ENCODE measurements at regions not wholly inside any gene's neighbourhood (a gene's known extent, or its start where the extent isn't known, plus 50 kb on each side); places are given as distances from the start of the nearest gene placed in this dataset.

DNA sequence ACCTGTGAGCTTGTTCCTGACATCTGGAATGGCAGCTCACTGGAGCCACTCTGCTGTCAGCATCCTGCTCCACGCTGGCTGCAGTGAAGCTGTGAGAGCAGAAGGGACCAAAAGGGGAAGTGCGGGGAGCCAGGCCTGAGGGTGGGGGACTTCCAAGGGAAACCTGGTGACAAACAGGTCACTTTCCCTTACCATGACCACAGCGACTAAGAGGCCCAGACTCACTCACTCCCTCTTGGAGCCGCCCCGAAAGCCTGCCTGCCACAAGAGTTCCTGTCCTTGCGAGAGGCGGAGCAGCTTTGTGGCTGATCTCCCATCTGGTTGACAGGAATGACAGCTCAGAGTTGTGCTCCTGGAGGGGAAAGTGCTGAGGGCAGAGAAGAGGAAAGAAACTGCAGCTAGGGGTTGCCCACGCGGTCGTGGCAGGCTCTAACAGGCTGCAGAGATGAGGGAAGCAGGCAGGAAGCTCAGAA lies 183.8 kb upstream of the NTM start:
- DNase-seq (ENCODE audit: low spot score) (no peak), FAIRE-seq (no peak)

DNA sequence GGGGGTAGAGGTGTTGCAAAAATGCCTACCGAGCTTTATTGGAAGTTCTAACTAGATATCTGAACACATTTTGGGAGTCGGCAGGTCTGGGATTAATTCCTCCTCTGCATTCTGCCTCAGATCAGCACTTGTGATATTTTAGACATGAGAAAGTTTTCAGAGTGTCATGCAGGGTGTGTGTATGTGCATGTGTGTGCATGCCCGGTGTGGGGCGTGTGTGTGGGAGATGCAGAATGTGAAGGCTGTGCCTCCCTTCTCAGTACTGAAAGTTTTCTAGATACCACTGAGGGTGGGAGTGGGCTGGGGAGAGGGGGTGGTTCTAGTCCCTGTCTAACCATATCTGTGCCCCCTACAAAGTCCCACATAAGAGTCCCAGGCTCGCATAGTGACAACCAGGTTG lies 180.0 kb upstream of the NTM start:
- FAIRE-seq, result no peak
- DNase-seq (ENCODE audit: low spot score), result no peak

DNA sequence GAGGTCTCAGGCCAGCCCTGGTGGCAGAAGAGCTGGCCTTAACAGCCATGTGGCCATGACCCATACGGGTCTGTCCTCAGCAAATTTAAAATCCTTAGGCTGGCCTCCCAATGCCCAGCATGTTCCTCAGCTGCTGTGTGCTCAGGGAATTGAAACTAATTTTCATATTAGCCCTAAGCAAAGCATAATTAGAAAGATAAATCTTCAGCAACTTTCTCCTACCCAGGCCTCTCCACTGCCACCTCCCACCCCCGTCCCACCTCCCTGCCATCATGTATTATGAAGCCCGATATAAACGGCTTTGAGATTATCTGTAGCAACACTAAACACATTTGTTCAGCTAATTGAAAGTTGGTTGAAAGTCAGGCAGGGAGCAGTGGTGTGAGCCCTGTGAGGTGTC lies 178.8 kb upstream of the NTM start:
- no peak for DNase-seq (ENCODE audit: low spot score)
- no peak for FAIRE-seq

DNA sequence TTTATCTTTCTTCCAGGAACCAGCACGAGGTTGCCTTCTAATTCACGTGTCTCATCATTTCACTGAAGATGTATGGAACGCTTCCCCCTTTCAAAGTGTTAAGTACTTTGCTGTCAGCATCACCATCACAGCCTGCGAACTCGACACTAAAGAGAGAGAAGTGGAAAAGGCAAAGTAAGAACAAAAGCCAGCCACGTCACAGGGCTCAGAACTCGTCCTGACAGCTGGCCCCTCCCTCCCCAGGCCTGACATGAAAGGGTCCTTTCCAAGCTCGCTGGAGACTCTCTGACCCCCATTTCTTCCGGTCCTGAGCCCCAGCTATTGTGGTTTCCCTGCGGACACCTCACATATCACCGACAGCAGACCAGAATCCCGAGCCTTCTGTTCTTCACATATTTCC lies 177.8 kb upstream of the NTM start:
- FAIRE-seq, result no peak
- no peak for DNase-seq (ENCODE audit: low spot score)

DNA sequence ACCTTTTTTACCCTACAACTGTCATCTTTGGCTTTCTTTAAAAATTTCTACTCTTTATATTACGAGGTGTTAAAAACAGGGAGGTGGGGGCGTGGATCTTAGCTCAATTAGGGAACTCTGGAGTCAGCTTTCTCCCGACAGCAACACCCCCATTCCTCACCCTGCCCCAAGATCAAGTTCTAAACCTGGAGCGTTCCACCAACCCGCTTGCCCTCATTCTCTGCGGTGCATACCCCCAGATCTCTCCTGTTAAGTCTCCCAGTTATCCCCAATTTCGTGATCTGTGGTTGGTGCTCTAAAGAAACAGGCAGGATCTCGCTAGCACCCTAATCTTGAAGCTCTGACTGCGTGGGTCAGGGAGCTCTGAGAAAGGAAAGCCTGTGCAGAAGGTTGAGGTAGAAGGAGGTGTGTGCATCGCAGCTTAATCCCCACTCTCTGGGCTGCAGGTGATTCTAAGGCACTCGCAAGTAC lies 177.3 kb upstream of the NTM start:
- DNase-seq (ENCODE audit: low spot score) (no peak), FAIRE-seq (no peak)

DNA sequence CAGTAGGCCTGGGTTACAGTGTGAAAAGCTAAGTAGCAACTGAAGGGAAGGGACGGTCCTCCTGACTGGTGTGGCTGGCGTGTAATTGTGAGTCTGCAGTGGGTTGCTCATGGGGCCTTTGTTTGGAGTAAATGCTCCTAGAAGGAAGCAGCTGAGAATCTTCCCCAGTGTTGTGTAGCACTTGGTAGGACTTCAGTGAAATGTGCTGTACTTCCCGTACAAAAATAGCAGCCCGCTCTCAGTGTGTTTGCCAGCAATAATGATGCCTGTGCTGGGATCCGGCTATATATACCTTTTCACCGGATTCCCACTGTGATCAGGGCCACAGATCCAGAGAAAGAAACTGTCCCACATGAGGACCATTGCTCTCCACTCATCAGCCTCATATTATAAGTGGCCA lies 175.7 kb upstream of the NTM start:
- DNase-seq (ENCODE audit: low spot score), result no peak
- FAIRE-seq, result no peak

DNA sequence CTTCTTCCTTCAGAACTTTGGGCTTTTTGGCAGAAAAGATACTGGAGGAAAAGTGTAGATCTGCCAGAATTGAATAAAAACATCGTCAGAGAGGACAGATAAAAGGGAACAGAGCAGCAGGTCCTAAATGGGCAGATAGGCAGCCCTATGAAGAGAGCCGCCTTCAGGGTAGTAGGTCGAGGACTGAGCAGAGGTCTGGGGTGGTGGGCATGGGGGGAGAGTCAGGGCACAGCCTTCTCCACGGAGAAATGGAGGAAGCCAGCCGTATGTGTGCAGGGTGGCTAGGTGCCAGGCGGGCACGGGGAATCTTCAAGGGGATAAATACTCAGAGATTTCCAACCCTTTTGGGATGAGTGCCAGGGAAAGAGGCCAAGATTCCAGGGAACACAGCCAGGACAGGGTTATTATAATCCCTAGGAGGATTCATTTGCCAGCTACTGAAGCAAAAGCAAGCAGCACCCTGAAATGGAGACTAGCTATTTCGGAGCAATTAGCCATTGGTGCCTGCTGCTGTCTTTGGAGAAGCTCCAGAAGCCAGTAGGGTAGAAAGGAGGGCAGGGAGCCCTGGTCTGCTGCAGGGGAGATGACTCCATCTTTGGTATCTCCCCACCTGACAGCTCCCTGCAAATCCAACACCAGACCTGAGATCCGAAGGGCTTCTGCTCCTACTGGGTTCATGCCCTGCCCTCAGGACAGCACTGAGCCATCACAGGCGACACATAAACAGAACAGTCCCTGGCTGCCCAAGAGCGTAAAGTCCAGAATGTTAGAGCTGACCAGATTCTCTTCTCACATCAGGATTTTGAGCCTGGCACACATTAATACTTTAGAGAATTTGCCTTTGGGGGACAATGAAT lies 174.5 kb upstream of the NTM start:
- no peak for DNase-seq (ENCODE audit: low spot score)
- no peak for FAIRE-seq

DNA sequence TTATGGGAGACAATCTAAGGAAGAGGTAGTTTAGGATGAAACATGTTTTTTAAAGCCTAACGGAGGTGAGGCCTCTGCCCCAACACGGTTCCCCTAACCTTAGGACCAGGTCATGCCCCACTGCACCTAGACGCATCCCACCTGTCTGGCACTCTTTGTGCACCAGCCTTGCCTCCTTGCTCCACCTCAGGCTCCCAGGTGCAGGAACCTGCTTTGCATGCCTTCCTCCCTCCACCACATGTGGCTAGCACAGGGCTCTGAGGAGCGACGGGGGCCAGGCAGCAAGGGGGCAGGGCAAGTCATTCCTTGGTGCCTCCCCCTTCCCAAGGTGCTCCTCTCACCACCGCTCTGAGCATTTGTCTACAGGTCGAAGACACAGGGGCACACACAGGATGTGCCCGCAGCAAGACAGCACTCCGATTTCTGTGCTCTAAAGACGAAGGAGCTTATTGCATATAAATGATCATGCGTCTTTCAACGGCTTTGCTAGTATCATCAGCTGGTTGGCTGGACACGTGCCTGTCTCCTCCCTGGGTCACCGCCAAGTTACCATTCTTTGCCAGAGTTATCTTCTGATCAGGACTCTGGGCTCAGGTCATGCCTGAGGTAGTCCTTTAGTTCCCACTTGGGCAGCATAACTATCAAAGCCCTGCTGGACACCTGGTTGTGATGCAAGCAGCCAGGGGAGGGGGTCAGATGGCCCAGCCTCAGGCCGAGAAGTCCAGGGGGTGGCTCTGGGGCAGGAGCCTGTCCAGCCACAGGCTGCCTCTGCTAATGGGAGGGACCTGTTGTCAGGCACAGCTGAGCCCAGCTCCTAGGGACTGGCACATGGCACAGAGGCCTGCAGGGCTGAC lies 172.0 kb upstream of the NTM start:
- no peak for DNase-seq (ENCODE audit: low spot score)
- no peak for FAIRE-seq

DNA sequence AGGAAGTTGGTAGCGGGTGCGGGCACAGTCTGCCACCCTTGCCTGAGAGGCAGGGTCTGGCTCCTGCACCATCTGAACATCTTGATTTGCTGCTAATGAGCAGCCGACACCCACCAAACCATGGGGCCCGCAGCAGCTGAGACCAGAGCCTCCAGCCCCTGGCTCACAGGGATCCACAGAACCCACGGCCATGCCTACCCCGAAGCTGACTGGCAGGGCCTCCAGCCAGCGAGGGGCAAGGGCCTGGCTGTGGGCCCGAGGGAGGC lies 171.5 kb upstream of the NTM start:
- DNase-seq (ENCODE audit: low spot score) (no peak), FAIRE-seq (no peak)

DNA sequence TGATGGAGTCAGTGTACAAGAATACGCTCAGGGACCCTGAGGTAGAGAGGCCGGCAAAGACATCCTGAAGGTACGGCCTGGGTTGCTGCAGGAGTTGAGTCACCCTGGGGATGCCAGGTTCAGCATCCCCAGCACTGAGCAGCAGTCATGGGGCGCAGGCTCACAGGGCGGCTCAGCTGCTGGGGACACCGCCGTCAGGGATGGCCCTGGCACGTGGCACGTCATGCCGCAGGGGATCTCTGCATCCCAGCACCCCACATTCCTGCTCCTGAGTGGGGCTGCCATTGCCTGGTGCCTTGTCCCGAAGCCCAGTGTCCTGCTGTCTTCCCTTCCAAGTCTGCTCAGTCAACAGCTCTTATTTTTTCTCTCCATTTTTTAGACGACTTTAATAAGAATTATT lies 168.7 kb upstream of the NTM start:
- DNase-seq (ENCODE audit: low spot score) (no peak), FAIRE-seq (no peak)

DNA sequence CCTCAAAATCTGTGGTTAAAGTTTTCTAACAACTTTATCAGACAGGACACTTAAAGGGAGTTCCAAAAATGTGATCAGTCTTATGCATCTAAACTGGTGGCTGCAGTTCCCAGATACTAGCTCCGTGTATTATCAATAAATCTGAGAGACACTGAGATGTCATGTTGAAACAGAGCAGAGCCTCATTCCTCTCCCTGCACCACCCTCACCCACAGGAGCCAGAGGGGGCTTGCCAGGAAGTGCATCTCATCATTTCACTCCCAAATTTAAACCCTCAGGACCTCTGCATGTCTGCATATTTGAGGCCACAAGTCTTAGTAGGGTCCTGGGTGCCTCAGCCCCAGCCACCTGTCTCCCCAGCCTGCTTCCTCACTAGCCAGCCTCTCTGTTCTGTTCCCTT lies 167.4 kb upstream of the NTM start:
- no peak for DNase-seq (ENCODE audit: low spot score)
- FAIRE-seq, result no peak

DNA sequence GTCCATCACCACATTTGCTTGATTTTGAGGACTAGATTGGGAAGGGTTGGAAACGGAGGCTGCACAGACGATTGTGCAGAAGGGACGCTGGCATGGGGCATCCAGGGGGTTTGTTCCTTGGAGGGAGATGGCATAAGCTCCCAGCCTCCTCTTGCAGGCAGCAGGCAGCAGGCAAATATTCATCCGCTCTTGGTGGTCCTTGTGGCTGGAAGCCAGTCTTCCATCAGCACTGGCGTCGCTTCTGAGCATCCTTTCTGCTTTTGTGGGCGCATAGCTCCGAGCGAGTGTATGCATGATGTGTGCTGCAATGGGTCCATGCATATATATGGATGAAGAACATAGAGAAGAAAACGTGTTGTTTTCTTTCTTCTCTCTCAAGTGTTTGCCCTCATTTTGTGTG lies 166.1 kb upstream of the NTM start:
- FAIRE-seq, result no peak
- DNase-seq (ENCODE audit: low spot score), result no peak

DNA sequence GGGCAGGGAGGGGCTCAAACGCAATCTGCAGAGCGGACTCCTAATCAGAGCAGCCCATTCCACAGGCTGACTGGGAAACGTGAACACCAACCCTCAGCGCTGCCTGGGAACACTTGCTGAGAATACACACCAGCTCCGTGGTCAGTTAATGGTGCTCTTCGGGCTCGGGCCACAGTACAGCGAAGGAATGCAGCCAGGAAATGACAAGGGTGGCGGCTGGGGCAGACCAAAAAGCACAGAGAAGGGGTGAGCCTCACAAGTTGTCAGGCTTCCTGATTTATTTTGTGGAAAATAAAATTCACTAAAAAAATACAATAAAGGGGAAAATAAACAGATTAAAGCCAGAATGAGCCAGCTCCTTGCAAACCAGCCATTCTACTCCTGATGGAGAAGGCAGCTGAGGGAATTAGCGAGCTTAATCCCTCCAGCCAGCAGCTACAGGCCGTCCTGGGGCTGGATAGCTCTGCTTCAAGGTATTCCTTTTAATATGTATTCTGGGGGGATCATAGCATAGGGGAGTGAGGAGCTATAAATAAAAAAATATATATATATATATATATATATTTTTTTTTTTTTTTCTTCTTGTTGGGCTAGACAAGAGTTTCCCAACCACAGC lies 165.5 kb upstream of the NTM start:
- DNase-seq (ENCODE audit: low spot score) (no peak), FAIRE-seq (no peak)

DNA sequence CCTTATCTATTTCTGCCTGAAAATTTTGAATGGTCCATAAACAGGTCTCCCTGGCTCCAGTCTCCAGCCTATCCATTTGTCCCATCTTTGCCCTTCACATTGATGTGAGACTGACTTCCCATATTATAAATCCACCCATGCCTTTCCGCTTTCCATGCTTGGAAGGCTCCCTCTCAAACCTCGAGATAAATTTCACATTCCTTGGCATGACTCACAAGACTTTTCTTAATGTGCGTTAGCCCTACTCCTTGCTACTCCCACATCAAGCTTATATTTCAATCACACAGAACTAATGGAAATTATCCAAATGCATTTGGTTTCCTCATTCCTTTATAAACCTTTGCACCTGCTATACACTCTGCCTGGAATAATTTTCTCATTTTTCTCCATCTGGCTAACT lies 163.7 kb upstream of the NTM start:
- FAIRE-seq, result no peak
- no peak for DNase-seq (ENCODE audit: low spot score)

DNA sequence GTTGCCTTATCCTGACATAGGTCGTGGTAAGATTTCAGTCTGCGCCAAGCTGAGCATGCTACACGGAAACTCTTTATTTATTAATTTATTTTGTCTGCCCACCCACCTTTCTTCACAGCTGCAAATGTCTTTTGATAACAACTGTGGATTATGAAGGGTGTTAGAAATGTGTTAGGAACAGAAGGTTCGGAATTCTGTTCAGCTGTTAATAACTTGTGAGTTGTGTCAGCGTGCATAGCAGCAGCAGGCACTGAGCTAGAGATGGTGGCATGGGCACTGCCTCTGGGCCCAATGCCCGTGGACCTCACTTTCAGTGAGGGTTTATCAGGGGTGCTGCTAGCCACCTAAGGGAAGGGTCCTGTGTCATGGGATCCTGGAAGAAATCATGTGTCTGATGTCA lies 162.5 kb upstream of the NTM start:
- no peak for FAIRE-seq
- DNase-seq (ENCODE audit: low spot score), result no peak

DNA sequence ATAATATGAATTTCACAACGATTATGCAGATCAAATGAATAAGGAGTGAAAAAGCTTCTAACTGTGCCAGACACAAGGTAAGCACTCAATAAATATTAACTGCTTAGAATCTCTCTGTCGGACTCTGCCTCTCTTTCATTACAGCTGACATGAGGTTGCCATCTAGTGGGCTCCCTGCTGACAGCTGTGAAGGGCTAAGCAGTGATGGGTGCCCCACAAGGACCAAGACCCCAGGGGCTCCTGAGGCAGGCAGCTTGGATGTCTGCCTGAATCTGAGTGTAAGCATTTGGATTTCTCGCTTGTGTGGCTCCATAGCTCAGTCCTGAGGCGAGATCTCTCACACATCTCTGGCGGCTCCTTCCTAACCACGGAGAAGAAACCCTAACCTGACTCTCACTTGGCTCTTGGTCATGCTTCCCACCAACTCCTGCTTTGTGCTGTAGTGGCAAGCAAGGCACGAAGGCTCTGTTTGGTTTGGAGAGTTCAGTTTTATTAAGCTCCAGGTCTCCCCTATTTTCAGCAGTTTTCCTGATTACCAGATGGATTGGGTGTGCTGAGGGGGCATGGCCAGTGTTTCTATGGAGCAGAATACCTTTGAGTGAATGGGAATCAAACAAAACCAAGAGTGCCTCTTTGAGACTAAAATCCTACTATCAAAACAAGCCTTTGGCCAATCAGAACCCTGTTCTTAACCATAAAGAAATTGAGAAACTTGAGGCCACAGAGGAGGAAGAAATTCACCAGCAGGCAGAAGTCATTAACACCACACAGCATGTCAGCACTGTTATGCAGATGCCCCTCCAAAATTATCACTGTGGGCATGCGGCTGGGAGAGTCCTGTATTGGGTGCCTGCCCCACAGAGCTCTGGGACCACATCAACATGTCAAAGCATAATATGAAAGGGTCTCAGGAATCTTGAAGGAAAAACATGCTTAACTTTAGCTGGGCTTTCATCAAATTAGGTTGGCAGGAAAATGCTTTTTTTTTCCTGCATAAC lies 152.8 kb upstream of the NTM start:
- no peak for FAIRE-seq
- DNase-seq (ENCODE audit: low spot score), result no peak

DNA sequence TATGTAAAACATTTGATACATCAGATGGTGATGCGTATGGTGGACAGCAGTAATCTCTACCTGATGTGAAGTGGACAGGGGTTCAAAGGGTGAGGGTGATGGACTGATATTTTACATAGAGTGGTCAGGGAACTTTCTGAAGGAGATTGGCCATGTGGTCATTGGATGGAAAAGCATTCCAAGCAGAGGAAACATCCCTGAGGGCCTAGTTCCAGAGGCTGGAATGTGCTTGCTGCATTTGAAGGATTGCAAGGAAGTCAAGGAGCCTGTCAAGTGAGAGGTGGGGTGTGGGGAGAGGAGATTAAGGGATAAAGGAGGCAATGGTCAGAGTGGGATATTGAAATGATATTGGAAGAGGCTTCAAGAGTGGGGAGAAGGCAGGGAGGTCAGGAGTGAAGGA lies 151.9 kb upstream of the NTM start:
- DNase-seq (ENCODE audit: low spot score) (no peak), FAIRE-seq (no peak)

DNA sequence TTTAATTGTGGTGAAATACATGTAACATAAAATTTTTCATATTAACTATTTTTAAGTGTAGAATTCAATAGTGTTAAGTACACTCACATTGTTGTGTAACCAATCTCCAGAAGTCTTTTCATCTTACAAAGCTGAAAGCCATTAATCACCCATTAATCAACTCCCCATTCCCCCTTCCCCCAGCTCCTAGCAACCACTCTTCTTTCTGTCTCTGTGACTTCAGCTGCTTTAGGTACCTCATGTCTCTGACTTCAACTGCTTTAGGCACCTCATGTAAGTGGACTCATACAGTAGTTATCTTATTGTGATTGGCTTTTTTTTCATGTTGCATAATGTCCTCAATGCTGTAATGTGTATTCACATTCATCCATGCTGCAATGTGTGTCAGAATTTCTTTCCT lies 150.8 kb upstream of the NTM start:
- FAIRE-seq (no peak), DNase-seq (ENCODE audit: low spot score) (no peak)

DNA sequence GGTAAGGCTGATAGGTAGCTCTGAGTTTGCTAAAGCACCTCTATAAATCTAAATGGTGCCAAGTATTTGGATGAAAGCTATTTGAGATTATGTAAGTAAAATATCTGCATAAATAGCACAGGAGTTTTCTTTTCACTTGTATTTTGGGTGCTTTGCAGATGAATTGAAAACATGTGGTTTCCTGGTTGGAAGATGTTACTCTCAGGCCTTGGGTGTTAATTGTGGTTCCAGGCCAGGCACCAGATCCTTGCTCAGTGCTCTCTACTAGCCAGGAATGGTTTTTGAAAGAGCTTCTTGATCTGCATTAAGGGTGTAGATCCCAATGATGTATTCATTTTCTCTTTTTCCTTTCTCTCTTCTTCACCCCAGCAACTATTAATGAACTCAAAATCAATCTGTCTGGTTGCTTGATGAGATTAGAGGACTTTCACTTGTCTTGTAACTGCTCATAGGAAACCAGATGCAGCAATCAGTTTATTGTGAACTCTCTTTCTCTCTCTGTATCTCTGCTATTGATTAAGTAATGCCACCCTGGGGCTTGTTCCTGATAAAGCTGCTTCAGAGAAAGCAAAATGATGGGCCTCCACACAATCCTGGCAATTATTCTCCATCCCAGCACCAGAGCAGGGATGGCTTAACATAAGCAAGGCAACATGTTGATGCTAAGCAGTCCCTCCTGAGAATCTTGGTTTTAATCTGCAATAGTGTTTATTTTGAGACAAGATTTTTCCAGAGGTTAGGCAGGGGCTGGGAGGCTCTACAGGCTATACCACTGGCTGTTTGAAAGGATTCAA lies 147.0 kb upstream of the NTM start:
- FAIRE-seq, result no peak
- no peak for DNase-seq (ENCODE audit: low spot score)

DNA sequence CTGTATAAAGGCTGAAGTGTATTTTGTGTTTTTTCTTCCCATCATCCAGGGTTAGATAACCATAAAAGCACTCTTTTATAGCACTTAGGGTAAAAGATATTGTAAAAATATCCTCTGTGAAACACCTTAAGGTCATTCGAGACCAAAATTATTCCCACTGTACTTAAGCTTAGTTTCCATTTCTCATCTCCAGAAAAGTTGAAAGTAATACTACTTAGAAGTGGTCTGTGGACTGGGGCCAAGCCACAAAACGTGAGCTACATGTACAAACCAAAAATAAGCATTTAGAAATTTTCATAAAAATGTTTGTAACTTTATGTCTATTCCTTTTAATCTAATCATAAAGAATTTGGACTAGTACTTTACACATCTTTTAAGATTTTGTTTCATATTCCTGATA lies 142.0 kb upstream of the NTM start:
- DNase-seq (ENCODE audit: low spot score) (no peak), FAIRE-seq (no peak)

Measured in RCC 7860 (cell line).